Fibroblast of lung (primary cell): ENCODE measurements at regions not wholly inside any gene's neighbourhood (a gene's known extent, or its start where the extent isn't known, plus 50 kb on each side); places are given as distances from the start of the nearest gene placed in this dataset.

Source experiments
- EZH2 ChIP-seq: IDR thresholded peaks from 2 replicates; pipeline ENCODE4 v1.5.1; 2012; ENCODE audit warnings: low read length, control low read depth, mild to moderate bottlenecking; ENCODE audit errors: missing control alignments
- TF ChIP-seq, protein P1 (sequence below), 2 donors: IDR thresholded peaks in 1 of 2; conservative IDR thresholded peaks in 1 of 2; 1 replicate in 1 of 2; 2 replicates in 1 of 2; pipeline ENCODE4 v1.5.1; 2011 to 2012; ENCODE audit warnings: low read length in 2 of 2, control low read depth in 1 of 2, inconsistent platforms in 1 of 2, low read depth in 1 of 2, mild to moderate bottlenecking in 1 of 2

DNA sequence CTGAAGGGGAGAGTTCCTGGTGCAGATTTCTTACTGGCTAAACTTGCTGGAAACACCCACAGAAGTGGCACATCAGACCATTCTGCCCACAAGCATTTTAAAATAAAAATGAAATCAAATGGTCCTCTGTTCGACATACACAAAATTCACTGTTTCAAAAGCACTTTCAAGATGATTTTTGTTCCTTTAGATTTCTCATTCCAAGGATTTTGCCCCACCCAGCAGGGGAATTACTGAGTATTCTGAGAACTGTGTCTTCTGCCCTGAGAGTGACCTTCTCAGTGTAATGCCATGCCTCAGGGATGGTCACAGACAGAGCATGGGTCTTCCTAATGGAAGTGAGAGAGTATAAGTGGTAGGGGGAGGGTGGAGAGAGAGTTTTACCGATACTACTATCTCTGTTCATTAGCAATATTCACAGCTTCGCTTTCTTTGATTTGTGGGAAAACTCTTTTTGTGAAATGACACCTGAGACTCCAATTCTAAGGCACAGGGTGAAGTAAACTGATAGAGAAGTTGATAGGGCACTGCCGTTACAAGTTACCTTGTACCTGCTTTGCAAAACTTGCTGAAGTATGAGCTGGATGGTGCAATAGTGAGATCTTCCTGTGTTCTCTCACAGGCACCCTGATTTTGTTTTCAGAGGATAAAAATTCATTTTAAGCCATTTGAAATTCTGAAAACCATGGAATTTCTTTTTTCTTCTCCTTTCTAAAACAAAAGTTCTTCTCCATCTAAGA, 95.8 kb upstream of the CD180 start:
- TF ChIP-seq, protein P1, sequence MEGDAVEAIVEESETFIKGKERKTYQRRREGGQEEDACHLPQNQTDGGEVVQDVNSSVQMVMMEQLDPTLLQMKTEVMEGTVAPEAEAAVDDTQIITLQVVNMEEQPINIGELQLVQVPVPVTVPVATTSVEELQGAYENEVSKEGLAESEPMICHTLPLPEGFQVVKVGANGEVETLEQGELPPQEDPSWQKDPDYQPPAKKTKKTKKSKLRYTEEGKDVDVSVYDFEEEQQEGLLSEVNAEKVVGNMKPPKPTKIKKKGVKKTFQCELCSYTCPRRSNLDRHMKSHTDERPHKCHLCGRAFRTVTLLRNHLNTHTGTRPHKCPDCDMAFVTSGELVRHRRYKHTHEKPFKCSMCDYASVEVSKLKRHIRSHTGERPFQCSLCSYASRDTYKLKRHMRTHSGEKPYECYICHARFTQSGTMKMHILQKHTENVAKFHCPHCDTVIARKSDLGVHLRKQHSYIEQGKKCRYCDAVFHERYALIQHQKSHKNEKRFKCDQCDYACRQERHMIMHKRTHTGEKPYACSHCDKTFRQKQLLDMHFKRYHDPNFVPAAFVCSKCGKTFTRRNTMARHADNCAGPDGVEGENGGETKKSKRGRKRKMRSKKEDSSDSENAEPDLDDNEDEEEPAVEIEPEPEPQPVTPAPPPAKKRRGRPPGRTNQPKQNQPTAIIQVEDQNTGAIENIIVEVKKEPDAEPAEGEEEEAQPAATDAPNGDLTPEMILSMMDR (conservative IDR thresholded peaks at IDR 0.05 in 1 of 2, IDR thresholded peaks at IDR 0.05 in 1 of 2; ENCODE audit: low read depth in 1 of 2, low read length in 2 of 2), result no peak
- no peak for TF ChIP-seq EZH2
